HEK293 (cell line): ENCODE measurements at regions not wholly inside any gene's neighbourhood (a gene's known extent, or its start where the extent isn't known, plus 50 kb on each side); places are given as distances from the start of the nearest gene placed in this dataset.

Experiments used
- BCL11A ChIP-seq: fragments of 450-650 bp; formaldehyde crosslinking; IDR thresholded peaks from 2 replicates; pipeline ENCODE4 v1.5.1; 2016; ENCODE audit warnings: low read depth, missing biosample characterization, missing genetic modification characterization
- CTCF ChIP-seq: fragments of 450-650 bp; formaldehyde crosslinking; IDR thresholded peaks from 2 replicates; pipeline ENCODE4 v1.5.1; 2016; ENCODE audit warnings: missing biosample characterization, missing genetic modification characterization
- KLF10 ChIP-seq: fragments of 450-650 bp; IDR thresholded peaks from 2 replicates; pipeline ENCODE4 v1.5.1; 2018; ENCODE audit warnings: missing biosample characterization, mild to moderate bottlenecking, missing genetic modification characterization
- TCF7L2 ChIP-seq: IDR thresholded peaks from 2 replicates; pipeline ENCODE4 v1.6.1; 2011; ENCODE audit warnings: low read depth, mild to moderate bottlenecking, inconsistent platforms, low read length, moderate library complexity, borderline replicate concordance
- YY1 ChIP-seq: fragments of 450-650 bp; formaldehyde crosslinking; IDR thresholded peaks from 2 replicates; pipeline ENCODE4 v1.5.1; 2018; ENCODE audit warnings: missing biosample characterization, missing genetic modification characterization
- ZNF274 ChIP-seq, 2 experiments: fragments of 200-500 bp in 1 of 2; fragments of 450-650 bp in 1 of 2; sonication (Bioruptor generic) in 1 of 2; formaldehyde crosslinking in 1 of 2; IDR thresholded peaks; 2 replicates each; pipeline versions ENCODE4 v1.5.1 to v1.6.1; 2014 to 2016; ENCODE audit warnings: borderline replicate concordance in 1 of 2, inconsistent platforms in 1 of 2, low read length in 1 of 2, missing biosample characterization in 1 of 2, missing genetic modification characterization in 1 of 2
- ZNF335 ChIP-seq: fragments of 450-650 bp; formaldehyde crosslinking; conservative IDR thresholded peaks from 2 replicates; pipeline ENCODE4 v1.5.1; 2016; ENCODE audit warnings: missing biosample characterization, missing genetic modification characterization
- ZNF510 ChIP-seq: fragments of 450-650 bp; formaldehyde crosslinking; IDR thresholded peaks from 2 replicates; pipeline ENCODE4 v1.5.1; 2018; ENCODE audit warnings: mild to moderate bottlenecking, missing genetic modification characterization, missing biosample characterization; ENCODE audit not compliant: insufficient replicate concordance
- ZNF677 ChIP-seq: fragments of 450-650 bp; IDR thresholded peaks from 2 replicates; pipeline ENCODE4 v1.5.0; 2018; ENCODE audit warnings: missing biosample characterization, mild to moderate bottlenecking, missing genetic modification characterization, moderate library complexity

GRCh38 chr3:8313560-8314267, 187.9 kb upstream of the LMCD1 start:
- TF ChIP-seq KLF10 (tag by site-specific recombination): no peak
- TF ChIP-seq ZNF677: no peak
- TF ChIP-seq CTCF (tag by site-specific recombination): no peak
- TF ChIP-seq BCL11A (tag by site-specific recombination): no peak
- no peak for TF ChIP-seq YY1 (tag by site-specific recombination)
- no peak for TF ChIP-seq ZNF510 (tag by site-specific recombination)
- TF ChIP-seq TCF7L2: no peak
- TF ChIP-seq ZNF274 (IDR thresholded peaks at IDR 0.05; ENCODE audit: low read length): no peak
- no peak for TF ChIP-seq ZNF274 (tag by site-specific recombination; IDR thresholded peaks at IDR 0.05; ENCODE audit: borderline replicate concordance)
- no peak for TF ChIP-seq ZNF335
